Left renal cortex interstitium (tissue), 4 donors: ENCODE measurements at regions not wholly inside any gene's neighbourhood (a gene's known extent, or its start where the extent isn't known, plus 50 kb on each side); places are given as distances from the start of the nearest gene placed in this dataset.
A peak's percentile ranks its signal among the peaks of the same experiment; 100 is the strongest.
"Not testable (repeated sequence)": the region's sequence is repeated elsewhere in the genome, so short reads cannot be mapped to it uniquely, and the experiment has no call there.

Experiments
- DNase-seq, 4 donors: peaks; one replicate each; pipeline ENCODE4 v3.0.0-alpha.2; 2013; ENCODE audit warnings: low read depth in 4 of 4, low spot score in 2 of 4, missing footprints in 1 of 4

DNA sequence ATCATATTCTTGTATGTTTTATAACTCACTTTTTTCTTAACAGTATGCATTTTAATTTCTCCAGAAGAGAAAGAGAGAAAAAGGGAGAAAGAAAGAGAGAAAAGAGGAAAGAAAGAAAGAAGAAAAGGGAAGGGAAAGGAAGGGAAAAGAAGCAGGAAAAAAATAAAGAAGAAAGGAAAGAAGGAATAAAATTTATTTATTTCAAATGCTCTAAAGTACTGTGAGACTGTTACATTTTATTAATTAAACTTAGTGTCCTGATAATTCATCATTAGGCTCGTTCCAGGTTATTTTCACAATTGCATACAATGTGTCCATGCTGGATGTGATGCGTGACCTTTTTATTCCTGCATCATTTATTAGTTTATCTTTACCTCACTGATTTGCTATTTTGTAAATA is 1023.4 kb upstream of the KLHL29 start:
- no peak for DNase-seq

DNA sequence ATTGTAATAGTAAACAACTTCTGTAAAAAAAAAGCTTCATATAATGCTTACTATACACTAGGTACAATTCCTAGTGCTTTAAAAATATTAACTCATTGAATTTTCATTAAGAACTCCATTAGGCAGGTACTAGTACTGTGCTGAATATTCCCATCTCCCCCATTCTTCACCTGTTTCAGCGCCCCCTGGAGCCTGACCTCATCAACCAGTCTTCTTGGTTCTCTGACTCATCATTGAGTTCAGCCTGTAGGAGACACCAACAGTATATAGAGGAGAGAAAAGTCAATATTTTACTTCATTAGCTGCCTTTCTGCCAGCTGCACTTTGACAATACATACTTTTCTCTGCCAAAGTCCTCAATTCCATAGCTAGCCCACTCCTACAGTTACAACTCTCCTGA is 1009.9 kb upstream of the KLHL29 start:
- no peak for DNase-seq

DNA sequence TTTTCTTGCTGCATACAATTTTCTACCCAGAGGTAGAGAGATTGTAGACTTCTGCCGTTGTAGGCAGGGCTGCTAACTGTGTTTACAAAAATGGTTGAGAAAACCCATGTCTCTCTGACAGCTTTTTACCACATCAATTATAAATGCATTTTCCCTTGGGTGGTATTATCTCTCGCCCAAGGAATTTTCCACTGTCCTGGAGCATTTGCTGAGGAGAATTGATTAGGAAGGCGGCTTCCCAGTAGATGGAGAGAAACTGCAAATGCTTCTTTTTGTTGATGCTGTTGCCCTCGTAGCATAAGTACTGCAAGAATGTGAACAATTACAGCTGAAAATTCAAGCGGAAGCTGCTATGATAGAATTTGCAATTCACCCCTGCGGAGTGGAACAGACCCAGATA is 1007.7 kb upstream of the KLHL29 start:
- DNase-seq = no peak

DNA sequence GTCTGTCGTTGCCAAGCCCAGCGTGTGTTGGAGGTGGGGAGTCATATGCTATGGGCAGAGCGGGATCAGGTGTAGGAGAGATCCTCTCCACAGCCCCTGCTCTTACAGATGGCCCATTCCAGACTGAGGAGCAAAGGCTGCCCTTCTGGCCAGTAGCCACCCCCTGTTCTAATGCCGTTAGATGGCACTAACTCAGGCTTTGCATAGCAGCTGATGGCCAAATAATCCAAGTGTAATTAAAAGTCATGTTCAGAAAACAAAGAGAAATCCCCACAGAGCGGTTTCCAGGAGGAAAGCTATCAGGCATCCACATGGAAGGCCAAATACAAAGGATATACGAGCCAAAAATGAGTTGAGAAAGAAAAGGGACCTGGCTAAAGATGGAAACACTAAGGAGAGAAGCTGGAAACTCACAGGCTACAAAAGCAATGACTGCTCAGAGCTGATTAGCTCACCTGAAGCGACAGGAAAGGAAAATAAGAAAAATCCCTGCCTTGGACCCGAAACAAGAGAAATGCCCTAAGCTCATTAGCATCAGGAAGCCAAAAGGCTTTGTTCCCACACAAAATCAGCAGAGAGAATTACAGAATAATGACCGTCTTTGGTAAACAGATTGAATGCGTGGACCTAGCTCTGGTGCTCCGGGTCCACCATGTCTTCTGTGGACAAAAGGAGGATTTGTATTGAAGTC is 1002.4 kb upstream of the KLHL29 start:
- no peak for DNase-seq

DNA sequence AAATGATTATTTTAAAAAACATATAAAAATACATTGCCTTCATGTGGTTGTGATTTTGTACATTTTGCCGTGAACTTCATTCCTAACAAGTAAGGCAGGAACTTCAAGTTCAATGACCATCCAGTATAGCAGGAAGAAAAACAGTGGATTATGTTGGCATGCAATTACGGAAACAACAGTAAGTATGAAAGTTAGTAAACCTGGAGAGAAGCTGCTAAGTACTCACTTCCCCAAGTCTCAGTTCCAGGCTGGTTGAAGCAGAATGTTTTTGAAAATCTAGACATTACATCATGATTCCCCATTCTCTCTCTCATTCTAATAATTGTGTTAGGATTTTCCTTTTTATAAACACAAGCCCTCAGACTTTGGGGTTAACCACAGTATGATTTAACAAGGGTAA is 987.1 kb upstream of the KLHL29 start:
- no peak for DNase-seq

DNA sequence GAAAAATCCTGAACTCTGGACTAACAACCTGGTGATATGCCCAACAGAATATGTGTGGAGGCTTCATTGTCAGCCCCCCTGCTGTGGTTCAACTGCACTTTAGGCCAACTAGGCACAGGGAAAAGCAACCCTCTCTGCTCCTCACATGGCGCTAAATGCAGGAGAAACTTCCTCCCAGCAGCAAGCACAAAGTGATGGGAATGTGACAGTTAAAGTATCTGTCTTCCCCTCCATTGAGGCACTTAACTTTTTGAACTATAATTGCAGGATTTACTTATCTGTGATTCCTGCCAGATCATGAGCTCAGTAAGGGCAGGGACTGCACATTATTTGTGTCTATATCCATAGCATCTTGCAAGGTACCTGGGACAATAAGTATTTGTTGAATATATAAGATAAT is 981.2 kb upstream of the KLHL29 start:
- no peak for DNase-seq

DNA sequence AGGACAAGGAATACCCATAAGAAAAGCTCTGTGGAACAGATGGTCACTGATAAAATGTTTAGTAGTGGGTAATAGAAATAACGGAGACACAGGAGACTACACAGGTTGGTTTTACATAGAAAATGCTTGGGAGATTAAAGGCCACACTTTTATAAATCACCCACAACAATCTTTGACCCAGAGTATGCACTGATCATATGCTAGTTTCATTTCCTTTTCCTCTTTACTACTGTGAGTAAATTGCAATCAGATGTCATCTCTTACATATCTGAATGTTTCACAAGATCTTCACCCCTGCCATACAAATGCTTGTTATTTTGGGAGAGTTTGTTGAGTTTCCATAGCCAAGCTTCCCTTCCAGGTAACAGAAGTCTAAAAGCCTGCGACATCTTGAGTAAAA is 978.4 kb upstream of the KLHL29 start:
- no peak for DNase-seq

DNA sequence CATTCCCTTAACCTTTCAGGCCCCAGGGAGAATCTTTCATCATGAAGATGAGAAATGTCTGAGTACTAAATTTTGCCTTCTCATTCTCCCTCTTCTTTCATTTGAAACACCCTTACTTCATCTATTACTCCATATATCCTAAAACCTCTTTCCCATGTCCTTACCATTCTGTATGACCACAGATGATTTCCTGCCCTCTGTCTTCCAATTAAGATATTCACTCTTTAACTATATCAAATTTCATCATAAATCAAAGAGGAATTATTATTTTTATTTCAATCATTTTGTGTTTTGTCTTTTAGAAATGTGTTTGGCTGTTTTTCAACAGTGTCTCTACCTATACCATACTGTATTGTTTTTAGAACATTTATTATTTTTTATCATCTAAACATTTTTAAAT is 964.9 kb upstream of the KLHL29 start:
- no peak for DNase-seq

DNA sequence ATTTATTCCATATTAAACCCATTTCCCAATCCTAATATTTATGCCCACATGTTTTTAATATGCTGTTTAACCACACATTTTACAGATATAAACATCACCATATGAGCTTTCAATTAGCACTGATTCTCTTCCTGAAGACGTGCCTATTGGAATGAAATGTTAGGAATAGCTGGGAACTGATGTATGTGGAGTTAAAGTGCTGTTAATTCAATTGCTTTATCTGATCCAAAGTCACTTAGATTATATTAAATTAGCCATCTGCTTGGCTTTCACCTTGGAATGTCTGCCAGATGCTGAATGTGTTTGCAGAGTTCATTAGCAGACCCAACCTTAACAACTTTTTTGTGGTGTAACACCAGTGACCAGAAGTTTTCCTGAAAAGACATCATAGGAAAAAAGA is 942.9 kb upstream of the KLHL29 start:
- DNase-seq = no peak

DNA sequence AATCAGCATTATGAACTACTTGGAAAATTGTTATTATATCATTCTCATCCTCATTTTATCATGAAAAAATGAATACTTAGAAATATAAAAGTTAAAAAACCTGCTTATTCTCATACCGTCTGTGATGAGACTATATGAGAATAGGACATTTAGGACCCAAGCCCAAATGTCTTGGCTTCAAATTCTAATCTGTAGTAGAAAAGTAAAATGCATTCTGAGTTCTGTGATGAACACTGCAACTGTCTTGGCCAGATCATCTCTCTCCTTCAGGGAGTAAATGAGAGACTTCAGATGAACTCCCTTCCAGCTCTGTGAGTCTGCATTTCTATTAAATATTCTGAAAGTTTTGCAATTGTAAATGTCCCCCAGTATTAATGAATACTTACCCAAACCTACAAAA is 940.7 kb upstream of the KLHL29 start:
- DNase-seq = no peak

DNA sequence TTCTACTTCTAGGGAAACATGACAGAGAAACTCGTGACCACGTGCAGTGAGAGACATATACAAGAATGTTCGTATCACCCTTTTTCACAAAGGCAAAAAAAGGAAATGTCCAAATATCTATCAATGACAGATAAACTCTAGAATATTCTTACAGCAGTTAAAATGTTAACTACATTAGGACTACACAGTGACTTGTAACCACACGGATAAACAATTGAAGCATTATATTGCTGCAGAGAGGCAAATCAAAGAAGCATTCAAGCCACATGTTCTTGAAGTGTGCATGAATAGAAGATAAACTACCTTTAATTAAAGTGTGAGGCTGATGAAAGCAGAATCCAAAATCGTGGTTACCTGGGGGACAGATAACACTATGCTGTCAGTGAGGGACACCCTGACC is 935.3 kb upstream of the KLHL29 start:
- DNase-seq = no peak

DNA sequence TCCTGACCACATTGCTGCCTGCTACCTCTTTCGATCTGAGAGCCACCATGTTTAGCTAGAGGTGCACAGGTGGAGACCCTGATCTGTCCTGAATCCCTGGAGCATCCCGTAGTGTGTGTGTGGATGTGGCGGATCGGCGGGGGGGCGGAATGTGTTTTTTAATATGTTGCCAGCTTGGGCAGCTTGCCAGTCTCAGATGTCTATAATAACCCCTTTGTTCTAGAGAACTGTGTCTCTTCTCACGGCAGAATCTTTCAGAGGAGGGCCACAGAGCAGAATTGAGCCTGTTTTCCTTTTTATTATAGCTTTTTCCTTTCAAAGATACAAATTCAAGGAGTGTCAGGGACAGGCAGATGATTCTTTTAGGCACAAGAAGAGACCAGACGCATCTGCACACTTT is 934.1 kb upstream of the KLHL29 start:
- no peak for DNase-seq

DNA sequence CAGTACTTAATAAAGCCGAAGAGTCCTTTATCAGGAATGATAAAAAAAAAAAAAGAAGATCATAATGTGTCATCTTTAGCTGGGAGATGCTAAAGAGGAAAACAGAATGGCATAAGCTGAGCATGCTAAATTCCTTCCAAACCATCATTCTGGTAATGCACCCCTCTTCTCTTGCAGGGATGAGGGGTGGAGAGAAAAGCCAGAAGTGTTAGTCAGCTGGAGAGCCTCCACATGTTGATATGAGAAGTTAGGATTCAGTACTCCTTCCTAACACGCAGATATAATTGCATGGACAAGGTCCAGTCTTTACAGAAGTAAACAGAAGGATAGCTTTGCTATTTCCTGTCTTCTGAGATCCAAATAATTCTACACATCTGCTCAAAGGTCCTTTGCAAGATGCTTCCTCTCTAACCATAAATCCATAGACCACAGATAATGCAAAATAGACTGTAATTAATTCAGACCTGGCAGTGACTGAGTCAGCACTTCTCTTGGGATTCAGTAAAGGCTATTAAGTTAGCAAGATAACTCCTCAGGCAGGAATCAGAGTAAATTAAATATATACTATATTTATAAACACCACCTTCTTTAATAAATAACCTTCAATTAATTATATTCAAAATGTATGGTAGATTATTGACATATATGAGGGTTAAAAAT is 930.0 kb upstream of the KLHL29 start:
- DNase-seq = no peak

DNA sequence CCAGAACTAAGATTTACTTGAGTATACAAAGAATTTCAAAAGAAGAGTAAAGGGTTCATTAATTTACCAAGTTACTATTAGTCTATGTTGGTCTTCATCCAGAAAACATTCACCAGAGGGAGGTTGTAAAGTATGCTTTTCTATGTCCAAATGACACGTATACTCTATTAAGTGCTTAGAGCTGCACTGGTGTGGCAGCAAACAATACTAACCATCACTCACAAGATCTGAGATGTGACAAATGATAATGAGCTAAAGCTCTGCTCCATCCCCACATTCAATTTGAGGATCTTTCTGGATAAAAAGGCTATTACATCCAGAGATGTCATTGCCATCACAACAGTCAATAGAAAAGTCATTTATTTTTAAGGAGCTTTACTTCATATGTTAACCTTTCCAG is 926.5 kb upstream of the KLHL29 start:
- no peak for DNase-seq

DNA sequence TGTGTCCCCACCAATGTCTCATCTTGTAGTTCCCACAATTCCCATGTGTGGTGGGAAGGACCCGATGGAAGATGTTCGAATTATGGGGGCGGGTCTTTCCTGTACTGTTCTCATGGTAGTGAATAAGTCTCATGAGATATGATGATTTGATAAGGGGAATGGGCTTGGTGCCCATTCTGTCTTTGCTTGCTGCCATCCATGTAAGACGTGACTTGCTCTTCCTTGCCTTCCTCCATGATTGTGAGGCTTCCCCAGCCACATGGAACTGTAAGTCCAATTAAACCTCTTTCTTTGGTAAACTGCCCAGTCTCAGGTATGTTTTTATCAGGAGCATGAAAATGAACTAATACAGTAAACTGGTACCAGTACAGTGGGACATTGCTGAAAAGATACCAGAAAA is 909.9 kb upstream of the KLHL29 start:
- DNase-seq = not testable (repeated sequence)

DNA sequence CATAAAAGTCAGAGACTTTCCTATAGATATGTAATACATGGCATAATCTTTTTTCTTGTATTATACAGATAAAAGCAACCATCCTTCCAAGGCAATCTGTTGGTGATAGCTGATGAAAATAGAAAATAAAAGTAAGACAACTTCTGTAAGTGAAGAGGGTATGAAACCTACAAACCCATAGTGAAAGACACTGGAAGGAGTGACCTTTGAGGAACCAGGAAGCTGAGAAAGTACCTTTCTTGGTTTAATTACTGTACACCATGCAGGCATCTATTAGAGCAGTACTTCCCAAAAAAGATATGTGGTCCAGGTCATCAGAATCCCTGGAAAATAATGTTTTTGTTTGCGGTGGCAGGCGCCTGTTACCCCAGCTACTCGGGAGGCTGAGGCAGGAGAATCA is 906.6 kb upstream of the KLHL29 start:
- no peak for DNase-seq

DNA sequence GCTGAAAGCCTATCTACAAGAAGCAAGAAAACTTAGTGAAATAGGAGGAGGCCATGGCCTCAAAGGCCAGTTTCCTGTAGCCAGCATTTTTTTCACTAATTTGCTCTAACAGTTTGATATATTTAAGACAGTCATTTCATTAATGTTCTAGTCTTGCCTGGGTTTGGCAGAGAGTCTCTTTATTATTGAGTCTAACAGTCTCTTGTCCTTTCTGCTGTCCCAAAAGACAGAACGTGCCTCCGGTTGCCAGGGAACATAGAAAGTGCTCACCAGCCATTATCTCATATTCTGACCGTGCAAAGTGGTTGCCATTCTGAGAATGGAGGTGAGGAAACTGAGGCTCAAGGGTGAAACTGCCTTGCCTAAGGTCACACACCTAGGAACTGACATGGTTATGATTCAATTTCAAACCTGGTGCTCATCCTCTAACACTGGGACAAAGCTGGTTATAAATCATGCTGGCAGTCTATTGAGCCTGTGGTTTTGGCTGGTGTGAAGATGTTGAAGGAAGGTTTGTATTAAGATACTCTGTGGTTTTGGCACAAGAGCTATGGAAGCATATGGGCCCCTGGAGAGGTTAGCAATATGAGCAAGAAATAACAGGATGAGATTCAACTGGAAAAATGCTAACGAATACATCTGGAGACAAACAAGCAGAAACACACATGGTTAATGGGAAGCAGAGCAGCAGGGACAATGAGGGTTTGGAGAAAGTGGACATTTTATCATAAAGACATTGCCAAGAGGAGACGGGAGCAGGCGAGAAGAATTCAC is 903.3 kb upstream of the KLHL29 start:
- DNase-seq = no peak

DNA sequence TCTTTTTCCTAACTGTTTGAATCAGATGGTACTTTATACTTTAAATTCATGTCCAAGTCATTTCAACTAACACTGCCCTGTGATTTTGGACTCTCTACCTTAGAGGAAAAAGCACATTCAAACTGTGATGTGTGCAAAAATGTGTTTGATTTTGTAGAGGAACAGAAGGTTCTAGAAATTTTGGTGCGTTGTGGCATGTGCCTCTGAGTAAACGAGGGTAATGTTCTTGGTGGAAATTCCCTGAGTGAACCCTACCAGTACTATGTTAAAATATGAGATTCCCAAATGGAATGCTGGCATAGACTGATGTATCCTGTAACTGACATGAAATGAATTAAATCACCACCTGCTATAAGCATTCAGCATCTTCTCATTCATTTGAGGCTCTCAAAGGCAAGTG is 901.9 kb upstream of the KLHL29 start:
- no peak for DNase-seq

DNA sequence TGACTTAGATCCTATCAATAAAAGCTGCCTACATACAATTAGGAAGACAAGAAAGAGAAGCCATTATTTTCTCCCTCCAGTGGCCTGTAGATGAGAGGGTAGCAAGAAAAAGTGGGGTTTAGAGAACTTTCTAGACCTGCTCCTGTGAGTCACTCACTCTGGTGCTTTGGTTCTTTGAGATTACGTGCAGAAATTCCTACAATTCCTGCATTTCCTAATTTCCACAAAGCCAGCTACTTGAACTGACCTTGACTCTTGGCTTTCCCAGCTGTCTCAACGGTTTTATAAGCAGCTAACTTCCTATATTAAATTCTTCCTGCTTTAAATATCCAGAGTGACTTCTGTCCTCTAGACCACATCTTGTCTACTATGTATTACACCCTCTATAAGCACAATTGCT is 899.5 kb upstream of the KLHL29 start:
- peak in 2 of 4 donors; percentile 13 to 18 for DNase-seq

DNA sequence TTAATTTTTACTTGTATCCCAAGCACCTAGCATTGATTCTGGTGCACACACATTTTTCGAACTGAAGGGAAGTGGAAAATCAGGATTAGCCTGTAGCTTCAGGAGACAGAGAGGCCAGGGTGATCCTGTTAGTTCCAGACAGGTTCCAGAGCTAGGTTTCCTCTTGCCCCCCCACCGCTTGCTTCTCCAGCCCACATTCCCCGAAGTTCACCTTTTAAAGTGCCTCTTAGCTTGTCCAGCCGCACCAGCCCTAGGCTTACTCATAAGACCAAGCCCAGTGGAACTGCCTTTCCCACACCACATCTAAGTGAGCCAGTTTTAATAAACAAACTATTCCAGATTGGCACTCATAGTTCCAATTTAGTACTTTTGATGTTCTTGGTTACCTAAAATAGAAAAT is 898.6 kb upstream of the KLHL29 start:
- DNase-seq = no peak

DNA sequence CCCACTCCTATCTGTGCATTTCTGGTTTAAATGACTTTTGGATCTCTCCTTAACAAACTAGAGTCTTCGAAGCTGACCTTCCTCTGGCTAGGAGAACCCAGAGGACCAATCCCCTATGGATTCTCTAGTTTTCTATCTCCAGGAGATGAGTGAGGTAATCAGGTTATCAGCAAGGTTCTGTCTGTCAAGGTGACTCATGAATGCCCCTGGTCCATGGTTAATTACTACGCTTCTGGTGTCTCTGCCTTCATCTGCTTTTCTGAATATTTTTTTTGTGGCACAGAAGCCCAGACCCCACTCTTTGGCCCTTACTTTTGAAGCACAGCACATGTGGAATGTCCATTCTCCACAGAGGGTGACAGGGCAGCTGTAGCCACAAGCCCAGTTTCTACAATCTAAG is 897.9 kb upstream of the KLHL29 start:
- no peak for DNase-seq

DNA sequence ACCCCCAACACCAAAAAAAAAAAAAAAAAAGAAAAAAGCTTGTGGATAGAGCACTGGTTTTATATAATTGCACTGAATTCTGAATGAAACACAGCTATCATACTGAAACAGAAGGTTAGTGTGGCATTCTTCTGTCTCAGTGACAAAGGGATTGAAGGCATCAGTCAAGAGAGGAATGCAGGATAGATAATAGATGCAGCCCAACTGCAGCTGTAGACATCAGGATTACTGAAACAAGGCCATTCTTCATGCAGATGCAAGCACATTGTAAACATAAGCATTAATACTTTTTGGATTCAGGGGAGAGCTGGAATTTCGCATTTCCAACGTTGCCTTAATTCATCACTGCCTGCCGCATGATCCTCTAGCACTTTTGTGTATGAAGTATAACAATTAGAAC is 897.4 kb upstream of the KLHL29 start:
- DNase-seq = no peak
